ENCODE measurements at regions not wholly inside any gene's neighbourhood (a gene's known extent, or its start where the extent isn't known, plus 50 kb on each side); places are given as distances from the start of the nearest gene placed in this dataset.
A peak's percentile ranks its signal among the peaks of the same experiment; 100 is the strongest.

DNA sequence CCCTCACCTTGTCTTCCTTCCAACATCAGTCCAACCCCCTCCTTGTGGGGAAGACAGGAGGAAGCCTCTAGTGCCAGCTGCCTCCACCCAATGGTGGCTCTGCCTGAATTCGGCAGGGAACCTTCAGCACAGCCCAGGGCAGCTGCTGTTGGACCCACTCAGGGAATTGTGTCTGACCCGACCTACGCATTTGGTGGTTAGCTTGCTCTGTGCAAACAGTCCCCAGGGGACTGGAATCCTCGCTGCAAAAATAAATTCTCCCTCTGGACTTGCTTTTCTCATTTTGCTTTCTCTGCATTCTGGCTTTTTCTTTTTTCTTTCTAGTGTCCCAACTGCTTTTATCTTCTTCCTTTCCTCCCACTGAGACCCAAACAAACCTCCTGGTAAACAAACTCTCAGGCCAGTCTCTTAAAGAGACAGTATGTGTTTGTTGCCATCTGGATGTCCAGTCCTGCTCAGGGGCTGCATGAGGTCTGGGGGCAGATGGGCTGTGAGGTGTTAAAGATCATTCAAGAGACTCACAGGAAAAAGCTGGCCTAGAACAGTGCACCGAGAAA is 137.7 kb upstream of the HAAO start:
- Histone ChIP-seq H3K9me3 (ENCODE audit: control insufficient read depth, low read length) (no peaks in the 10 kb centered on the region), H3K27ac (ENCODE audit: low read depth, low read length, severe bottlenecking) (peak overlapping the region; percentile 82), H3K36me3 (ENCODE audit: control insufficient read depth, insufficient read depth, low read length) (no peaks in the 10 kb centered on the region), H3K4me1 (ENCODE audit: control insufficient read depth, insufficient read depth, low read length, poor library complexity, severe bottlenecking) (peaks cover 89% of the 10 kb centered on the region), H3K4me3 (ENCODE audit: extremely low read depth, insufficient read depth, low read length, poor library complexity, severe bottlenecking) (no peak overlapping the region)
- WGBS, 2 experiments (ENCODE audit: insufficient coverage in 2 of 2) = 26 to 37% methylated on average over 4 to 5 of the region's 5 CpGs

DNA sequence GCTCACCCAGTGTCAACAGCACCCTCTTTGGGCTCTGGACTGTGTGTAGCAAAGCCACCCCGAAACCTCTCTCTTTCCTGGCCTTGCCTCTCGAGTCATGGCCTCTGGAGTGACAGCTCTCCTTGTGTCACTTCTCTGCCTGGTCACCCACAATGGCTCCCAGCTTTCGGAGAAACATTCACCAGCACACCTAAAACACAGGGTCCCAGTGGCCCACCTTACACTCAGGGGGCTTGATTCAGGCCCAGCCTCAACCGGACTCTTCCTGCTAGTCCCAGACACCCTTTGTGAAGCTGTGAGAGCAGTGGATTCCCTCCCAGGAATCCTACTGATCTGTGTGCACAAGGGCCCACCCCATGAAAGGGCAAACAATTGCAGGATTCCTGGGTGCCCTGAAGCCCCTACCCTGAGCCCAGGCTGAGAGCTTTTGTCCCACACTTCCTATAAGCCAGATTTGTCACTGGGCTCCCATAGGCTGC is 137.2 kb upstream of the HAAO start:
- peaks cover 88% of the 10 kb centered on the region for H3K4me1 ChIP-seq (ENCODE audit: control insufficient read depth, insufficient read depth, low read length, poor library complexity, severe bottlenecking)
- peak overlapping the region; percentile 82 for H3K27ac ChIP-seq (ENCODE audit: low read depth, low read length, severe bottlenecking)
- H3K36me3 ChIP-seq (ENCODE audit: control insufficient read depth, insufficient read depth, low read length) = no peaks in the 10 kb centered on the region
- no peak overlapping the region for H3K4me3 ChIP-seq (ENCODE audit: extremely low read depth, insufficient read depth, low read length, poor library complexity, severe bottlenecking)
- WGBS, 2 experiments (ENCODE audit: insufficient coverage in 2 of 2) = 85 to 95% methylated on average over 3 to 4 of the region's 4 CpGs
- no peaks in the 10 kb centered on the region for H3K9me3 ChIP-seq (ENCODE audit: control insufficient read depth, low read length)

- peaks cover 90% of the 10 kb centered on the region for H3K4me1 ChIP-seq (ENCODE audit: control insufficient read depth, insufficient read depth, low read length, poor library complexity, severe bottlenecking)
- H3K36me3 ChIP-seq (ENCODE audit: control insufficient read depth, insufficient read depth, low read length) = no peaks in the 10 kb centered on the region
- H3K9me3 ChIP-seq (ENCODE audit: control insufficient read depth, low read length) = no peaks in the 10 kb centered on the region
- 83 to 84% methylated on average over 10 to 11 of the region's 13 CpGs for WGBS, 2 experiments (ENCODE audit: insufficient coverage in 2 of 2)
- peak overlapping the region; percentile 82 for H3K27ac ChIP-seq (ENCODE audit: low read depth, low read length, severe bottlenecking)
- H3K4me3 ChIP-seq (ENCODE audit: extremely low read depth, insufficient read depth, low read length, poor library complexity, severe bottlenecking) = no peak overlapping the region
Observed at GRCh38 chr2:42928692-42929545, 136.5 kb upstream of the HAAO start.

GRCh38 chr2:42928161-42928691 is 135.8 kb upstream of the HAAO start:
- Histone ChIP-seq H3K4me3 (ENCODE audit: extremely low read depth, insufficient read depth, low read length, poor library complexity, severe bottlenecking) (no peak overlapping the region), H3K36me3 (ENCODE audit: control insufficient read depth, insufficient read depth, low read length) (no peaks in the 10 kb centered on the region), H3K4me1 (ENCODE audit: control insufficient read depth, insufficient read depth, low read length, poor library complexity, severe bottlenecking) (peaks cover 97% of the 10 kb centered on the region), H3K9me3 (ENCODE audit: control insufficient read depth, low read length) (no peaks in the 10 kb centered on the region), H3K27ac (ENCODE audit: low read depth, low read length, severe bottlenecking) (peak overlapping the region; percentile 82)
- WGBS, 2 experiments (ENCODE audit: insufficient coverage in 2 of 2) = 44 to 60% methylated on average over 4 to 6 of the region's 9 CpGs

DNA sequence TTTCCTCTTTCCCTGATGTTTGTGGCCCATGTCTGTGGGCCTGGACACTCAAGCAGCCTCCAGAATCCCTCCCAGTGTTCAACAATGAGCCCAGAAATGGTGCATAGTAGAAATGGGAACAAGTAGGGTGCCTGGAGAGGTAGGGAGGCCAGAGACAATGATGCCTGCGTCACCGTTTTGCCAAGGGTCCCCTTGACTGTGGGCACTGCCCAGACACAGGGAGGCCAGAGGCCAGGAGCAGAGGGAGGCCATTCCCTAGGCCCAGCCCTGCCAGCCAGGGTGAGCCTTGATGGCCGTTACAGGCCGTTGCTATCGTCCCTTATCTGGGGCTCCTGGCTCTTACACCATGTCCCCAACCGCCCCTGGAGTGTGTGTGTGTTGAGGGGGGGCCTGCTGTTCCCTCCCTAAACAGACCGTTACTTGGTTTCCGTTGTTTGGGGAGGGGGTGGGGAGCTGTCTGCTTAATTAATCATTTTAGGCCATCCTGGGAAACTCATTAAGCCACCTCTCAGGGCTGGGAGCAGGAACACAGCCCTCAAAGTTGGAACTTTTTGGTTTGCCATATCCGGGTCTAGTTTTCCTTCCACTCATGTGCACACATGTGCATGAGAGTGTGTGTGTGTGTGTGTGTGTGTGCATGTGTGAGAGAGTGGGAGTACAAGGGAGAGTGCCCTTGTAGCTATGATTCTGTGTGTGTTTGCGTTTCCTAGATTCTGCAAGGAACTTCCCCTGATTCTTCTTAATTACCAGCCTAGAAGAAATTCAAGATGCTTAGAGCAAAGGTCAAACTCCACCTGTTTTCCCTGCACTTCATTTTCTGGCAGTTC is 135.2 kb upstream of the HAAO start:
- no peaks in the 10 kb centered on the region for H3K36me3 ChIP-seq (ENCODE audit: control insufficient read depth, insufficient read depth, low read length)
- peak overlapping the region; percentile 82 for H3K27ac ChIP-seq (ENCODE audit: low read depth, low read length, severe bottlenecking)
- no peak overlapping the region for H3K4me3 ChIP-seq (ENCODE audit: extremely low read depth, insufficient read depth, low read length, poor library complexity, severe bottlenecking)
- peaks cover 98% of the 10 kb centered on the region for H3K4me1 ChIP-seq (ENCODE audit: control insufficient read depth, insufficient read depth, low read length, poor library complexity, severe bottlenecking)
- H3K9me3 ChIP-seq (ENCODE audit: control insufficient read depth, low read length) = no peaks in the 10 kb centered on the region
- WGBS, 2 experiments (ENCODE audit: insufficient coverage in 2 of 2) = 82 to 95% methylated on average over 4 to 5 of the region's 10 CpGs

DNA sequence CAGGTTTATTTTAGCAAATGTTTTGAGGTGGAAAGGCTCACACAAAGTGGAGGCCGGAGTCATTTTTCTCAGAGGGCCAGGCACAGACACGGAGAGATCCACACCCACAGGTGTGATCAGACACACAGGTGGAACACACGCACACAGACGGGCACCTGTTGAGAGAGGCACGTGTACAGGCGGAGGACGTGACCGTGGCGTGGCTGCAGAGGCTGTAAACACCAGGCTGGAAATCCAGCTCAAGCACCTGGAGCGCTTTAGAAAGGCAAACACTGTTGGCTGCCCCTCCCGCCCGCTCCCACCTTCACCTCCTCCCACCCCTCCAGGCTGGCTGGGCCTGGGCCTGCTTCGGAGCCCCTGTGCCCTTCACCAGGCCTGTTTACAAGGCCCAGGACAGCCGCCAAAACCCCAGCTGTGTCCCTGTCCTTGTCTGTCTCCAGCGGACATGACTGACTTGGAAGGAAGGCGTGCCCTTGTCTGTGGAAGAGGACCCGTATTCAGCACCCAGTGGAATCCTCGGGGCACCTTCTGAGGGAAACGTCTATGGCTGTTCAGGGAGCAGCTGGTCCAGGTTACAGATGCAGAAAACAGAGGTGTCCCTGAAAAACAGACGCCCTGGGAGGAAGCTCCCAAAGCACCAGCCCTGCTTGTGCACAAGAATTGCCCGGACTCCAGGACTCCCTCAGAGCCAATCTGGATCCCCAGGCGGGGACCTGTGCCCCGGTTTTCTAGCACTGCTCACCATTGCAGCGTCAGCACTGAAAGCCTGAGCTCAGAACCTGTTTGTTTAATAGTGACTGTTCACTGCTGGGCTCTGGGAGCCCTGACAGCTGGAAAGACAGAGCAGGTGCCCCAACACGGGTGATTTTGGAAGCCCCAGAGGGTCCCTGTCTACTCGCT is 134.3 kb upstream of the HAAO start:
- no peak overlapping the region for H3K4me3 ChIP-seq (ENCODE audit: extremely low read depth, insufficient read depth, low read length, poor library complexity, severe bottlenecking)
- peaks cover 95% of the 10 kb centered on the region for H3K4me1 ChIP-seq (ENCODE audit: control insufficient read depth, insufficient read depth, low read length, poor library complexity, severe bottlenecking)
- WGBS, 2 experiments (ENCODE audit: insufficient coverage in 2 of 2) = 87 to 91% methylated on average over 22 to 26 of the region's 26 CpGs
- H3K27ac ChIP-seq (ENCODE audit: low read depth, low read length, severe bottlenecking) = no peak overlapping the region
- H3K9me3 ChIP-seq (ENCODE audit: control insufficient read depth, low read length) = no peaks in the 10 kb centered on the region
- no peaks in the 10 kb centered on the region for H3K36me3 ChIP-seq (ENCODE audit: control insufficient read depth, insufficient read depth, low read length)

DNA sequence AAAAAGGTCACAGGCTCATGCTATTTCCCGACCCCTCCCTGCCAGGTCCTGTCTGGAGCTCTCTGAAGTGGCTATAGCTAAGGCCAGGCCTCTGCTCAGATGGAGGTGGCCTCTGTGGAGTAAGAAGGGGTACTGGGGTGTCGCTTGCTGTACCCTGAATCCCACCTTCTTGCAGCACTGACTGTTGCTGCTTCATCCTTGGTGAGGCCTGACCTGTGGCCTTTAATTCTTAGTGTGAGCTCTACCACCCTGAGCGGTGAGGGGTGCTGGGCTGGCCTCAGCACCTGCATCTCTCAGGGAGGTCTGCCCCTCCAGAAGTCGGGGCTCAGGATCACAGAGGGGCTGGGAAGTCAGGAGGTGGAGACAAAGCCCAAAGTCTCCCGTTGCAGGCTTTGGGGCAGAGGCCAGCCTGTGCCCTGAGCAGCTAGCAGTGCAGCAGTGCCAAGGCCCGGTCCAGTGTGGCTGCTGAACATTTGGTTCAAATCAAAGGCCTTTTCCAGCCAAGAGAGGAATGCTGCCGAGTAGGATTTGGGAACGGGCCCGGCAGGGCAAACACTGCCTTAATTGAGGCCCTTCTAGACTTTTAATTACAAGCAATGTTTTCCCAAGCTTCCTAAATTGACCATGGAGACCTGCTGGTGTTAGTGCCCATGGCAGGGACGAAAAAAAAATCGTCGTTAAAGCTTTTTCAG is 133.5 kb upstream of the HAAO start:
- H3K36me3 ChIP-seq (ENCODE audit: control insufficient read depth, insufficient read depth, low read length) = no peaks in the 10 kb centered on the region
- no peak overlapping the region for H3K4me3 ChIP-seq (ENCODE audit: extremely low read depth, insufficient read depth, low read length, poor library complexity, severe bottlenecking)
- H3K27ac ChIP-seq (ENCODE audit: low read depth, low read length, severe bottlenecking) = peak overlapping the region; percentile 98
- H3K4me1 ChIP-seq (ENCODE audit: control insufficient read depth, insufficient read depth, low read length, poor library complexity, severe bottlenecking) = peaks cover 89% of the 10 kb centered on the region
- WGBS, 2 experiments (ENCODE audit: insufficient coverage in 2 of 2) = 83 to 87% methylated on average over 11 to 12 of the region's 12 CpGs
- no peaks in the 10 kb centered on the region for H3K9me3 ChIP-seq (ENCODE audit: control insufficient read depth, low read length)

DNA sequence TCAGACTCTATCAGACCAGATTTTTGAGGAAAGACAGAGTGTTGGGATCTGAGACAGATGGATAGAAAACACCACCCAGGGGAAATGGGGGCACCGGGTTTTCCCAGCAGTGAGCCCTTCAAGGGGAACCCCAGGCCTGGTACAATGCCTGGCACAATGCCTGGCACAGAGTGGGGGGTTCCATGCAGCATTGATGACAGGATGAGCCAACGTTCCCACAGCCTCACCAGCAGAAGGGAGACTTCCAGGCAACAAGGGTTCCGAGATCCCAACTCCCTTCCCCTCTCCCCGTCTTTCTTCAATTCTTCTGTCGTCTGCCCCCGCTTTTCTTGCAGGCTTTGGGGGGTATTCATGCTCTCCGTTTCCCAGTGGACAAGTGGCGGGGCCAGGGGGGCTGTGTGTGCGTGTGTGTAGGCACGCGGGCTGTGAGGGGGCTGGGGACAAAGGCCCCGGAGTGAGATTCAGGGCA is 132.1 kb upstream of the HAAO start:
- Histone ChIP-seq H3K36me3 (ENCODE audit: control insufficient read depth, insufficient read depth, low read length) (no peaks in the 10 kb centered on the region), H3K4me3 (ENCODE audit: extremely low read depth, insufficient read depth, low read length, poor library complexity, severe bottlenecking) (no peak overlapping the region), H3K9me3 (ENCODE audit: control insufficient read depth, low read length) (no peaks in the 10 kb centered on the region), H3K4me1 (ENCODE audit: control insufficient read depth, insufficient read depth, low read length, poor library complexity, severe bottlenecking) (peaks cover 75% of the 10 kb centered on the region), H3K27ac (ENCODE audit: low read depth, low read length, severe bottlenecking) (peak overlapping the region; percentile 98)
- WGBS, 2 experiments (ENCODE audit: insufficient coverage in 2 of 2) = 22 to 43% methylated on average over 1 to 9 of the region's 12 CpGs

- WGBS, 2 experiments (ENCODE audit: insufficient coverage in 2 of 2) = 70 to 100% methylated on average over 1 to 2 of the region's 5 CpGs
- Histone ChIP-seq H3K9me3 (ENCODE audit: control insufficient read depth, low read length) (no peaks in the 10 kb centered on the region), H3K4me3 (ENCODE audit: extremely low read depth, insufficient read depth, low read length, poor library complexity, severe bottlenecking) (no peak overlapping the region)
Observed at GRCh38 chr2:42923580-42924417, 131.4 kb upstream of the HAAO start.

More at GRCh38 chr2:42923580-42924417, 131.4 kb upstream of the HAAO start:
- Histone ChIP-seq H3K36me3 (ENCODE audit: control insufficient read depth, insufficient read depth, low read length) (no peaks in the 10 kb centered on the region), H3K4me1 (ENCODE audit: control insufficient read depth, insufficient read depth, low read length, poor library complexity, severe bottlenecking) (peaks cover 69% of the 10 kb centered on the region), H3K27ac (ENCODE audit: low read depth, low read length, severe bottlenecking) (peak overlapping the region; percentile 98)
